ENCODE measurements at regions not wholly inside any gene's neighbourhood (a gene's known extent, or its start where the extent isn't known, plus 50 kb on each side); places are given as distances from the start of the nearest gene placed in this dataset.

- no peak for DNase-seq
- H3K27me3 ChIP-seq (replicated peaks in 1 of 7), result no peaks in the 10 kb centered on the region
- H3K27ac ChIP-seq, result no peak overlapping the region
- intact Hi-C loops (cut with DNase I; ENCODE audit: low total_unique reads), result no loop called here
- H3K9me3 ChIP-seq, result no peaks in the 10 kb centered on the region
- no peak overlapping the region for H3K4me3 ChIP-seq
- WGBS, 5 donors, result 87 to 94% (median 92%) methylated on average over 5 of the region's 5 CpGs
- H3K4me1 ChIP-seq, result no peaks in the 10 kb centered on the region
- H3K36me3 ChIP-seq, result no peaks in the 10 kb centered on the region
- TF ChIP-seq, protein P1, sequence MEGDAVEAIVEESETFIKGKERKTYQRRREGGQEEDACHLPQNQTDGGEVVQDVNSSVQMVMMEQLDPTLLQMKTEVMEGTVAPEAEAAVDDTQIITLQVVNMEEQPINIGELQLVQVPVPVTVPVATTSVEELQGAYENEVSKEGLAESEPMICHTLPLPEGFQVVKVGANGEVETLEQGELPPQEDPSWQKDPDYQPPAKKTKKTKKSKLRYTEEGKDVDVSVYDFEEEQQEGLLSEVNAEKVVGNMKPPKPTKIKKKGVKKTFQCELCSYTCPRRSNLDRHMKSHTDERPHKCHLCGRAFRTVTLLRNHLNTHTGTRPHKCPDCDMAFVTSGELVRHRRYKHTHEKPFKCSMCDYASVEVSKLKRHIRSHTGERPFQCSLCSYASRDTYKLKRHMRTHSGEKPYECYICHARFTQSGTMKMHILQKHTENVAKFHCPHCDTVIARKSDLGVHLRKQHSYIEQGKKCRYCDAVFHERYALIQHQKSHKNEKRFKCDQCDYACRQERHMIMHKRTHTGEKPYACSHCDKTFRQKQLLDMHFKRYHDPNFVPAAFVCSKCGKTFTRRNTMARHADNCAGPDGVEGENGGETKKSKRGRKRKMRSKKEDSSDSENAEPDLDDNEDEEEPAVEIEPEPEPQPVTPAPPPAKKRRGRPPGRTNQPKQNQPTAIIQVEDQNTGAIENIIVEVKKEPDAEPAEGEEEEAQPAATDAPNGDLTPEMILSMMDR (IDR thresholded peaks at IDR 0.05 in 8 of 11, conservative IDR thresholded peaks at IDR 0.05 in 3 of 11), result no peak
- TF ChIP-seq POLR2AphosphoS5 (IDR thresholded peaks at IDR 0.05) (no peak), POLR2A (IDR thresholded peaks at IDR 0.05) (no peak)
Measured at GRCh38 chr12:83676781-83677295, 990.1 kb downstream of the TMTC2 start.

- intact Hi-C loops (cut with DNase I; ENCODE audit: low total_unique reads), result no loop called here
- Histone ChIP-seq H3K9me3 (peaks cover 0 to 6% (median 0%) of the 10 kb centered on the region in 8 donors), H3K27me3 (replicated peaks in 1 of 7) (no peaks in the 10 kb centered on the region), H3K27ac (no peak overlapping the region), H3K4me1 (no peaks in the 10 kb centered on the region), H3K4me3 (no peak overlapping the region), H3K36me3 (no peaks in the 10 kb centered on the region)
- 18 to 66% (median 38%) methylated on average over 2 of the region's 2 CpGs for WGBS, 5 donors
- no peak for DNase-seq
- no peak for TF ChIP-seq POLR2A (IDR thresholded peaks at IDR 0.05)
- TF ChIP-seq, protein P1 (IDR thresholded peaks at IDR 0.05 in 8 of 11, conservative IDR thresholded peaks at IDR 0.05 in 3 of 11), result no peak
- no peak for TF ChIP-seq POLR2AphosphoS5 (IDR thresholded peaks at IDR 0.05)
Measured at GRCh38 chr12:83666690-83667089, 980.0 kb downstream of the TMTC2 start.

- H3K27me3 ChIP-seq (replicated peaks in 1 of 7), result no peaks in the 10 kb centered on the region
- H3K4me3 ChIP-seq, result no peak overlapping the region
- H3K27ac ChIP-seq, result no peak overlapping the region
- intact Hi-C loops (cut with DNase I; ENCODE audit: low total_unique reads), result no loop called here
- no peaks in the 10 kb centered on the region for H3K9me3 ChIP-seq
- no peak for DNase-seq
- TF ChIP-seq POLR2AphosphoS5 (IDR thresholded peaks at IDR 0.05) (no peak), POLR2A (IDR thresholded peaks at IDR 0.05) (no peak)
- TF ChIP-seq, protein P1 (IDR thresholded peaks at IDR 0.05 in 8 of 11, conservative IDR thresholded peaks at IDR 0.05 in 3 of 11), result no peak
- no peaks in the 10 kb centered on the region for H3K4me1 ChIP-seq
- no peaks in the 10 kb centered on the region for H3K36me3 ChIP-seq
Measured at GRCh38 chr12:83665634-83666218, 979.0 kb downstream of the TMTC2 start.

DNA sequence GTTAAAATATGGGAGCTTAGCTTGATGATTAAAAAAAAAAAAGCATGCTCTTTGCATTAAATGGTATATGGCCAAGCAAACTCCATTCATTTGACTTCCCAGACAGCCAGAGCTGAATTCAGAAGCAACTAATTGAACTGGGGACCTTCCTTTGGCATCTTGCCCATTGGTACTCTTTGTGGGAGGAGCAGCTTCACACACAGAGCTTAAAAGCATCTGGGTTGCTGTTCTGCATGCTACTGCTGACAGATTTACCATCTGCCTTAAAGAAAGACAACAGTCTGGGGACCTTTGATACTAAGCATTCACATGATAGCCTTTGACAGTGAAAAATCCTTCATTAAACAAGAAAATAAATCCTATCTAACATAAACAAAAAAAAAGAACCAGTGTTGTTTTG lies 977.9 kb downstream of the TMTC2 start:
- Histone ChIP-seq H3K4me1 (no peaks in the 10 kb centered on the region), H3K36me3 (no peaks in the 10 kb centered on the region), H3K9me3 (no peaks in the 10 kb centered on the region), H3K27ac (no peak overlapping the region), H3K4me3 (no peak overlapping the region), H3K27me3 (replicated peaks in 1 of 7) (no peaks in the 10 kb centered on the region)
- TF ChIP-seq POLR2A (IDR thresholded peaks at IDR 0.05) (no peak), POLR2AphosphoS5 (IDR thresholded peaks at IDR 0.05) (no peak)
- TF ChIP-seq, protein P1 (IDR thresholded peaks at IDR 0.05 in 8 of 11, conservative IDR thresholded peaks at IDR 0.05 in 3 of 11), result no peak
- no peak for DNase-seq
- intact Hi-C loops (cut with DNase I; ENCODE audit: low total_unique reads), result no loop called here

Measured in spleen (tissue), 11 donors.